Trophoblast cell (in vitro differentiated cells and primary cell): ENCODE measurements at regions not wholly inside any gene's neighbourhood (a gene's known extent, or its start where the extent isn't known, plus 50 kb on each side); places are given as distances from the start of the nearest gene placed in this dataset.
A peak's percentile ranks its signal among the peaks of the same experiment; 100 is the strongest.

ENCODE experiments used
- DNase-seq, 2 donors: peaks; one replicate each; pipeline ENCODE4 v3.0.0-alpha.2; 2016
- H2AFZ ChIP-seq: 2 replicates; pipeline ENCODE4 v1.6.1; 2013; ENCODE audit warnings: low read length, moderate library complexity, mild to moderate bottlenecking; ENCODE audit not compliant: insufficient read depth, poor library complexity
- H2AK5ac ChIP-seq: 2 replicates; pipeline ENCODE4 v1.6.1; 2013; ENCODE audit warnings: mild to moderate bottlenecking, low read length
- H2BK120ac ChIP-seq: 2 replicates; pipeline ENCODE4 v1.6.1; 2013; ENCODE audit warnings: low read length, mild to moderate bottlenecking, moderate library complexity; ENCODE audit not compliant: insufficient read depth, poor library complexity
- H2BK12ac ChIP-seq: 2 replicates; pipeline ENCODE4 v1.6.1; 2013; ENCODE audit warnings: mild to moderate bottlenecking, low read length, moderate library complexity
- H2BK5ac ChIP-seq: 2 replicates; pipeline ENCODE4 v1.6.1; 2013; ENCODE audit warnings: low read length, low read depth, moderate library complexity, mild to moderate bottlenecking; ENCODE audit not compliant: poor library complexity
- H3K14ac ChIP-seq: 2 replicates; pipeline ENCODE4 v1.6.1; 2013; ENCODE audit warnings: mild to moderate bottlenecking, low read length
- H3K18ac ChIP-seq: 2 replicates; pipeline ENCODE4 v1.6.1; 2013; ENCODE audit warnings: mild to moderate bottlenecking, low read length
- H3K23ac ChIP-seq: 2 replicates; pipeline ENCODE4 v1.6.1; 2013; ENCODE audit warnings: low read length
- H3K27ac ChIP-seq: 2 replicates; pipeline ENCODE4 v1.5.1; 2013; ENCODE audit warnings: low read depth, mild to moderate bottlenecking, inconsistent platforms, low read length, moderate library complexity
- H3K27me3 ChIP-seq: 2 replicates; pipeline ENCODE4 v1.6.1; 2013; ENCODE audit warnings: inconsistent platforms, mild to moderate bottlenecking, low read length, moderate library complexity; ENCODE audit not compliant: insufficient read depth
- H3K36me3 ChIP-seq, 2 experiments: 1 replicate in 1 of 2; 2 replicates in 1 of 2; pipeline ENCODE4 v1.6.1; 2013; ENCODE audit warnings: low read length in 2 of 2, mild to moderate bottlenecking in 2 of 2, moderate library complexity in 1 of 2; ENCODE audit not compliant: insufficient read depth in 2 of 2, control insufficient read depth in 1 of 2
- H3K4ac ChIP-seq: 2 replicates; pipeline ENCODE4 v1.6.1; 2013; ENCODE audit warnings: low read depth, mild to moderate bottlenecking, low read length, moderate library complexity
- H3K4me1 ChIP-seq, 2 experiments: 1 replicate in 1 of 2; 2 replicates in 1 of 2; pipeline ENCODE4 v1.6.1; 2013; ENCODE audit warnings: low read length in 2 of 2, mild to moderate bottlenecking in 2 of 2, moderate library complexity in 1 of 2; ENCODE audit not compliant: insufficient read depth in 2 of 2, control insufficient read depth in 1 of 2
- H3K4me2 ChIP-seq: 2 replicates; pipeline ENCODE4 v1.6.1; 2013; ENCODE audit warnings: inconsistent platforms, mild to moderate bottlenecking, low read length, moderate library complexity
- H3K4me3 ChIP-seq: 2 replicates; pipeline ENCODE4 v1.5.1; 2013; ENCODE audit warnings: mild to moderate bottlenecking, low read depth, low read length, inconsistent platforms
- H3K79me1 ChIP-seq: one replicate; pipeline ENCODE4 v1.6.1; 2013; ENCODE audit warnings: low read length
- H3K79me2 ChIP-seq: 2 replicates; pipeline ENCODE4 v1.6.1; 2013; ENCODE audit warnings: low read length, mild to moderate bottlenecking; ENCODE audit not compliant: control insufficient read depth, insufficient read depth, poor library complexity
- H3K9ac ChIP-seq: 2 replicates; pipeline ENCODE4 v1.6.1; 2013; ENCODE audit warnings: mild to moderate bottlenecking, low read length
- H3K9me3 ChIP-seq: 2 replicates; pipeline ENCODE4 v1.6.1; 2013; ENCODE audit warnings: low read depth, mild to moderate bottlenecking, control low read depth, inconsistent platforms, low read length; ENCODE audit not compliant: insufficient read depth
- H4K12ac ChIP-seq: 2 replicates; pipeline ENCODE4 v1.6.1; 2013; ENCODE audit warnings: low read depth, mild to moderate bottlenecking, low read length, moderate library complexity
- H4K8ac ChIP-seq: 2 replicates; pipeline ENCODE4 v1.6.1; 2013; ENCODE audit warnings: low read depth, mild to moderate bottlenecking, low read length, moderate library complexity
- H4K91ac ChIP-seq: one replicate; pipeline ENCODE4 v1.6.1; 2013; ENCODE audit warnings: low read depth, mild to moderate bottlenecking, low read length, moderate library complexity
- WGBS: extraction: QIAGEN DNeasy Blood & Tissue Kit; methylation state at CpG from one replicate; pipeline ENCODE4 v1.1.7; 2013; ENCODE audit warnings: missing lambda C conversion rate; ENCODE audit not compliant: insufficient read length, insufficient coverage; ENCODE audit errors: extremely low coverage; 5-methylcytosine and 5-hydroxymethylcytosine counted together

DNA sequence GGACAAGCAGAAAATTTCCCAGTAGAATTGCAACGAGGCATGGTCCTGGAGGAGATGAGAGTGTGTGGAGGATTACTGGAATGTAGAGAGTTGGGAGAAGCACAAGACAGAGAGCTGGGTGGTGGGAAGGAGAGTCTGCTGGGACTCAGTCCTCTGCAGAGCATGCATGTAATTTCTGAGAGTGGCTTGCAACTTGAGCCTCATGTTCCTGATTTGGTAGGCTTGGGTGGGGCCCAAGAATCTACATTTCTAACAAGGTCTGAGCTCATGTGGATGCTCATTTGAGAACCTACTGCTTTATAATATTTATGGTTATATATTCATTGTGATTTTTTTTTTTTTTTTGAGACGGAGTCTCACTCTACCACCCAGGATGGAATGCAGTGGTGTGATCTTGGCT is 317.9 kb upstream of the COBL start:
- Histone ChIP-seq H3K79me1 (peaks cover 2% of the 10 kb centered on the region), H4K8ac (no peak overlapping the region), H3K4me1 (peaks cover 3 to 7% of the 10 kb centered on the region in 2 experiments), H3K4ac (no peak overlapping the region), H2AK5ac (no peak overlapping the region), H4K12ac (no peak overlapping the region), H3K4me3 (no peak overlapping the region), H2BK120ac (peak overlapping the region; percentile 44), H2BK12ac (no peak overlapping the region), H3K14ac (no peak overlapping the region), H3K9ac (no peak overlapping the region), H2AFZ (no peak overlapping the region), H3K27me3 (no peaks in the 10 kb centered on the region), H3K9me3 (peaks cover 8% of the 10 kb centered on the region), H3K36me3 (no peaks in the 10 kb centered on the region), H3K79me2 (no peaks in the 10 kb centered on the region), H3K4me2 (no peak overlapping the region), H2BK5ac (no peak overlapping the region), H3K23ac (no peak overlapping the region), H3K18ac (no peak overlapping the region), H3K27ac (no peak overlapping the region), H4K91ac (no peak overlapping the region)
- DNase-seq: no peak
- WGBS: no CpG with 5 or more reads among the region's 2 CpGs

DNA sequence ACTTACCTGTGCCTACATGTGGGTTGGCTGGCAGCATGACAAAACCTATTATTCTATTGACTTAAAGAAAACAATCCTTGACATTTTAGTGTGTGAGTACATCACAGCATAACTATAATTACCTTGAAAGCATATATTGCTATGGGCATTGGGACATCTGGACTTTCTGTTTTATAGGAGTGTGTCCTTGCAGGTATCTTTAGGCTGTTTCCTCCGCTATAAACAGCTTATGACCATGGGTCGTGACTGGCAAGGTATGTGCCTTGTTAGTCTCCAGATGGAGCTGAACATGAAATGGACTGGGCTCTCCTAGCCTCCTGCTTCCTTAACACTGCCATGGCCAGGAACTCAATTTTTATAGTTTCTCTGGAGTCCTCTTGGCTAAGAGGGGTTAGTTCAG is 317.4 kb upstream of the COBL start:
- peaks cover 7% of the 10 kb centered on the region for H3K9me3 ChIP-seq
- H3K4me3 ChIP-seq: no peak overlapping the region
- H3K27ac ChIP-seq: no peak overlapping the region
- H3K36me3 ChIP-seq: no peaks in the 10 kb centered on the region
- H4K8ac ChIP-seq: no peak overlapping the region
- no peak overlapping the region for H4K91ac ChIP-seq
- H2BK12ac ChIP-seq: no peak overlapping the region
- no peak overlapping the region for H2BK5ac ChIP-seq
- H2BK120ac ChIP-seq: no peak overlapping the region
- peaks cover 3 to 5% of the 10 kb centered on the region in 2 experiments for H3K4me1 ChIP-seq
- H2AK5ac ChIP-seq: no peak overlapping the region
- no peak overlapping the region for H3K23ac ChIP-seq
- no peak overlapping the region for H3K4me2 ChIP-seq
- H3K9ac ChIP-seq: no peak overlapping the region
- H4K12ac ChIP-seq: no peak overlapping the region
- H2AFZ ChIP-seq: no peak overlapping the region
- DNase-seq: no peak
- no peak overlapping the region for H3K14ac ChIP-seq
- H3K4ac ChIP-seq: no peak overlapping the region
- WGBS: no CpG with 5 or more reads among the region's 2 CpGs
- no peaks in the 10 kb centered on the region for H3K79me2 ChIP-seq
- H3K27me3 ChIP-seq: no peaks in the 10 kb centered on the region
- H3K79me1 ChIP-seq: peaks cover 2% of the 10 kb centered on the region
- H3K18ac ChIP-seq: no peak overlapping the region

GRCh38 chr7:51633596-51633995 is 317.0 kb upstream of the COBL start:
- WGBS: no CpG with 5 or more reads among the region's 6 CpGs
- no peak overlapping the region for H3K14ac ChIP-seq
- H2AK5ac ChIP-seq: no peak overlapping the region
- no peak overlapping the region for H2AFZ ChIP-seq
- no peak overlapping the region for H3K4me2 ChIP-seq
- H3K36me3 ChIP-seq: no peaks in the 10 kb centered on the region
- H3K4me3 ChIP-seq: no peak overlapping the region
- H2BK120ac ChIP-seq: no peak overlapping the region
- H4K8ac ChIP-seq: no peak overlapping the region
- no peak overlapping the region for H3K18ac ChIP-seq
- H4K12ac ChIP-seq: no peak overlapping the region
- no peak overlapping the region for H2BK12ac ChIP-seq
- H3K9me3 ChIP-seq: peaks cover 7% of the 10 kb centered on the region
- no peak overlapping the region for H2BK5ac ChIP-seq
- H3K27ac ChIP-seq: no peak overlapping the region
- H3K9ac ChIP-seq: no peak overlapping the region
- peaks cover 2% of the 10 kb centered on the region for H3K79me1 ChIP-seq
- H4K91ac ChIP-seq: no peak overlapping the region
- peaks cover 3 to 5% of the 10 kb centered on the region in 2 experiments for H3K4me1 ChIP-seq
- H3K79me2 ChIP-seq: no peaks in the 10 kb centered on the region
- DNase-seq: no peak
- no peak overlapping the region for H3K4ac ChIP-seq
- no peak overlapping the region for H3K23ac ChIP-seq
- no peaks in the 10 kb centered on the region for H3K27me3 ChIP-seq

- Histone ChIP-seq H2AK5ac (no peak overlapping the region), H3K4me2 (no peak overlapping the region), H3K27ac (no peak overlapping the region), H3K4me1 (peaks cover 3 to 5% of the 10 kb centered on the region in 2 experiments), H2BK5ac (no peak overlapping the region), H3K36me3 (no peaks in the 10 kb centered on the region), H3K23ac (no peak overlapping the region), H3K27me3 (no peaks in the 10 kb centered on the region), H2AFZ (no peak overlapping the region), H3K18ac (no peak overlapping the region), H3K79me1 (peaks cover 2% of the 10 kb centered on the region), H2BK120ac (no peak overlapping the region), H4K8ac (no peak overlapping the region), H2BK12ac (no peak overlapping the region), H4K12ac (no peak overlapping the region), H4K91ac (no peak overlapping the region), H3K79me2 (no peaks in the 10 kb centered on the region), H3K9ac (peak overlapping the region; percentile 25), H3K4ac (no peak overlapping the region), H3K9me3 (peaks cover 7% of the 10 kb centered on the region), H3K14ac (no peak overlapping the region), H3K4me3 (no peak overlapping the region)
- no CpG with 5 or more reads among the region's 1 CpG for WGBS
- DNase-seq: no peak
Observed at GRCh38 chr7:51633006-51633405, 316.4 kb upstream of the COBL start.
